ENCODE measurements at regions not wholly inside any gene's neighbourhood (a gene's known extent, or its start where the extent isn't known, plus 50 kb on each side); places are given as distances from the start of the nearest gene placed in this dataset.

GRCh38 chr2:145110668-145111356 lies 590.9 kb upstream of the ZEB2 start:
- WGBS, 3 donors: 77 to 92% (median 88%) methylated on average over 3 of the region's 3 CpGs
- intact Hi-C loops (cut with DNase I): no loop called here
- DNase-seq: no peak

GRCh38 chr2:145108959-145109710 lies 589.2 kb upstream of the ZEB2 start:
- Histone ChIP-seq H3K27ac (no peak overlapping the region), H3K4me1 (ENCODE audit: insufficient read depth) (peaks cover 4% of the 10 kb centered on the region), H3K27me3 (no peaks in the 10 kb centered on the region), H3K4me3 (no peak overlapping the region), H3K36me3 (no peaks in the 10 kb centered on the region), H3K9me3 (no peaks in the 10 kb centered on the region)
- intact Hi-C loops (cut with DNase I): no loop called here
- TF ChIP-seq EP300 (IDR thresholded peaks at IDR 0.05) (no peak), CTCF (IDR thresholded peaks at IDR 0.05) (no peak), POLR2A (IDR thresholded peaks at IDR 0.05) (no peak)
- DNase-seq: no peak
- WGBS, 3 donors: 88 to 93% (median 91%) methylated on average over 9 of the region's 9 CpGs

More at GRCh38 chr2:145110668-145111356, 590.9 kb upstream of the ZEB2 start:
- H3K27me3 ChIP-seq: no peaks in the 10 kb centered on the region
- H3K36me3 ChIP-seq: no peaks in the 10 kb centered on the region
- H3K9me3 ChIP-seq: no peaks in the 10 kb centered on the region
- H3K4me3 ChIP-seq: no peak overlapping the region
- H3K4me1 ChIP-seq (ENCODE audit: insufficient read depth): peaks cover 4% of the 10 kb centered on the region
- no peak overlapping the region for H3K27ac ChIP-seq
- TF ChIP-seq CTCF (IDR thresholded peaks at IDR 0.05): no peak
- no peak for TF ChIP-seq POLR2A (IDR thresholded peaks at IDR 0.05)
- no peak for TF ChIP-seq EP300 (IDR thresholded peaks at IDR 0.05)

- H3K4me1 ChIP-seq (ENCODE audit: insufficient read depth): peaks cover 4% of the 10 kb centered on the region
- no peak overlapping the region for H3K4me3 ChIP-seq
- H3K9me3 ChIP-seq: no peaks in the 10 kb centered on the region
- WGBS, 3 donors: 45 to 66% (median 56%) methylated on average over 10 of the region's 10 CpGs
- intact Hi-C loops (cut with DNase I): no loop called here
- no peak for DNase-seq
- no peak for TF ChIP-seq CTCF (IDR thresholded peaks at IDR 0.05)
- TF ChIP-seq POLR2A (IDR thresholded peaks at IDR 0.05): no peak
- no peak for TF ChIP-seq EP300 (IDR thresholded peaks at IDR 0.05)
- no peaks in the 10 kb centered on the region for H3K36me3 ChIP-seq
- H3K27me3 ChIP-seq: no peaks in the 10 kb centered on the region
- no peak overlapping the region for H3K27ac ChIP-seq
Observed at GRCh38 chr2:145108361-145108778, 588.5 kb upstream of the ZEB2 start.

GRCh38 chr2:145106293-145106692 lies 586.4 kb upstream of the ZEB2 start:
- H3K4me3 ChIP-seq: no peak overlapping the region
- H3K9me3 ChIP-seq: no peaks in the 10 kb centered on the region
- no peak overlapping the region for H3K27ac ChIP-seq
- peaks cover 2% of the 10 kb centered on the region for H3K4me1 ChIP-seq (ENCODE audit: insufficient read depth)
- no peak for DNase-seq
- WGBS, 3 donors: 95 to 98% (median 96%) methylated on average over 5 of the region's 5 CpGs
- TF ChIP-seq POLR2A (IDR thresholded peaks at IDR 0.05) (no peak), EP300 (IDR thresholded peaks at IDR 0.05) (no peak), CTCF (IDR thresholded peaks at IDR 0.05) (no peak)
- H3K36me3 ChIP-seq: no peaks in the 10 kb centered on the region
- H3K27me3 ChIP-seq: no peaks in the 10 kb centered on the region
- intact Hi-C loops (cut with DNase I): no loop called here
